GM13977 (cell line): ENCODE measurements at regions not wholly inside any gene's neighbourhood (a gene's known extent, or its start where the extent isn't known, plus 50 kb on each side); places are given as distances from the start of the nearest gene placed in this dataset.

ENCODE experiments used
- DNase-seq: peaks from one replicate; pipeline ENCODE4 v3.0.0; 2012; ENCODE audit warnings: low spot score
- CTCF ChIP-seq: IDR thresholded peaks from 2 replicates; pipeline ENCODE4 v1.5.1; 2012; ENCODE audit warnings: mild to moderate bottlenecking, control low read depth; ENCODE audit not compliant: insufficient read depth; ENCODE audit errors: extremely low read depth, missing control alignments
- in situ Hi-C: fragments of 300-500 bp; cut with MboI; formaldehyde crosslinking; loops from one replicate; pipeline ENCODE4 v1.12.0; 2022; ENCODE audit warnings: low sequenced_read_pairs, low pct_unique_long_range_greater_than_20kb, mixed read lengths, inconsistent platforms; ENCODE audit not compliant: unreplicated experiment

- in situ Hi-C loops = no loop called here
- no peak for DNase-seq
- no peak for TF ChIP-seq CTCF
Observed at GRCh38 chr17:6285486-6285885, 149.4 kb downstream of the AIPL1 start.

GRCh38 chr17:6279659-6280058, 155.3 kb downstream of the AIPL1 start:
- in situ Hi-C loops = no loop called here
- DNase-seq = no peak

GRCh38 chr17:6278376-6278775, 156.5 kb downstream of the AIPL1 start:
- no peak for DNase-seq
- TF ChIP-seq CTCF = no peak
- in situ Hi-C loops = no loop called here

More at GRCh38 chr17:6279659-6280058, 155.3 kb downstream of the AIPL1 start:
- TF ChIP-seq CTCF = no peak

GRCh38 chr17:6276711-6277110, 158.2 kb downstream of the AIPL1 start:
- TF ChIP-seq CTCF = no peak
- no peak for DNase-seq
- in situ Hi-C loops = no loop called here

- in situ Hi-C loops = no loop called here
- TF ChIP-seq CTCF = no peak
- no peak for DNase-seq
Observed at GRCh38 chr17:6274310-6274709, 160.6 kb downstream of the AIPL1 start.

GRCh38 chr17:6269478-6269877, 165.4 kb downstream of the AIPL1 start:
- in situ Hi-C loops = no loop called here
- peak; percentile 37 for DNase-seq
- TF ChIP-seq CTCF = no peak

GRCh38 chr17:6261466-6261865, 173.5 kb downstream of the AIPL1 start:
- DNase-seq = no peak
- in situ Hi-C loops = no loop called here
- TF ChIP-seq CTCF = no peak
